ENCODE measurements at regions not wholly inside any gene's neighbourhood (a gene's known extent, or its start where the extent isn't known, plus 50 kb on each side); places are given as distances from the start of the nearest gene placed in this dataset.
"Not testable (repeated sequence)": the region's sequence is repeated elsewhere in the genome, so short reads cannot be mapped to it uniquely, and the experiment has no call there.

GRCh38 chr21:20030390-20030789 lies 967.8 kb upstream of the NCAM2 start:
- H3K27ac Mint-ChIP-seq (ENCODE audit: low read depth, unreplicated experiment): no peak overlapping the region
- no peaks in the 10 kb centered on the region for H3K27me3 Mint-ChIP-seq (ENCODE audit: insufficient read depth, unreplicated experiment)
- ChIA-PET CTCF (interaction anchor here (1.3 to 2.9 kb wide), 2 partner anchors 10 to 709 kb away, joined by 3 to 15 read pairs; no protein-coding TSS in a partner anchor), POLR2A (interaction anchor here (1.0 kb wide), 1 partner anchor 10 kb away, joined by 3 read pairs; no protein-coding TSS in a partner anchor)
- peaks cover 5% of the 10 kb centered on the region for H3K4me1 Mint-ChIP-seq (ENCODE audit: insufficient read depth, unreplicated experiment)
- H3K36me3 Mint-ChIP-seq (ENCODE audit: insufficient read depth, unreplicated experiment): no peaks in the 10 kb centered on the region
- intact Hi-C loops (cut with micrococcal nuclease): no loop called here
- BruUV-seq (replicated peaks): no TSS peak
- peaks cover 8% of the 10 kb centered on the region for H3K9me3 Mint-ChIP-seq (ENCODE audit: unreplicated experiment)
- no peak overlapping the region for H3K4me3 Mint-ChIP-seq (ENCODE audit: unreplicated experiment)
- TF ChIP-seq CTCF (IDR thresholded peaks at IDR 0.05; ENCODE audit: unreplicated experiment): no peak
- no peak for DNase-seq (ENCODE audit: unreplicated experiment)

GRCh38 chr21:20031807-20032206 lies 966.4 kb upstream of the NCAM2 start:
- ChIA-PET POLR2A (no interaction called here), CTCF (interaction anchor here (0.5 to 2.9 kb wide), 3 partner anchors 9 to 710 kb away, joined by 3 to 15 read pairs (median 3); no protein-coding TSS in a partner anchor)
- Mint-ChIP-seq H3K27ac (ENCODE audit: low read depth, unreplicated experiment) (no peak overlapping the region), H3K4me1 (ENCODE audit: insufficient read depth, unreplicated experiment) (no peaks in the 10 kb centered on the region), H3K27me3 (ENCODE audit: insufficient read depth, unreplicated experiment) (no peaks in the 10 kb centered on the region), H3K36me3 (ENCODE audit: insufficient read depth, unreplicated experiment) (no peaks in the 10 kb centered on the region), H3K9me3 (ENCODE audit: unreplicated experiment) (peaks cover 10% of the 10 kb centered on the region), H3K4me3 (ENCODE audit: unreplicated experiment) (no peak overlapping the region)
- no peak for DNase-seq (ENCODE audit: unreplicated experiment)
- TF ChIP-seq CTCF (IDR thresholded peaks at IDR 0.05; ENCODE audit: unreplicated experiment): no peak
- intact Hi-C loops (cut with micrococcal nuclease): no loop called here
- BruUV-seq (replicated peaks): no TSS peak

- Mint-ChIP-seq H3K4me1 (ENCODE audit: insufficient read depth, unreplicated experiment) (no peaks in the 10 kb centered on the region), H3K4me3 (ENCODE audit: unreplicated experiment) (no peak overlapping the region), H3K27ac (ENCODE audit: low read depth, unreplicated experiment) (no peak overlapping the region), H3K27me3 (ENCODE audit: insufficient read depth, unreplicated experiment) (no peaks in the 10 kb centered on the region), H3K9me3 (ENCODE audit: unreplicated experiment) (peaks cover 22% of the 10 kb centered on the region), H3K36me3 (ENCODE audit: insufficient read depth, unreplicated experiment) (peaks cover 7% of the 10 kb centered on the region)
- peak; percentile 40 for TF ChIP-seq CTCF (IDR thresholded peaks at IDR 0.05; ENCODE audit: unreplicated experiment)
- no TSS peak for BruUV-seq (replicated peaks)
- intact Hi-C loops (cut with micrococcal nuclease): no loop called here
- POLR2A ChIA-PET: interaction anchor here (0.8 to 1.2 kb wide), 2 partner anchors 10 to 66 kb away, joined by 3 read pairs; no protein-coding TSS in a partner anchor
- DNase-seq (ENCODE audit: unreplicated experiment): peak; percentile 21
- CTCF ChIA-PET: interaction anchor here (0.7 to 2.4 kb wide), 12 partner anchors 10 to 719 kb away, joined by 3 to 15 read pairs (median 4); no protein-coding TSS in a partner anchor
Measured at GRCh38 chr21:20040768-20041167, 957.4 kb upstream of the NCAM2 start.

- Mint-ChIP-seq H3K9me3 (ENCODE audit: unreplicated experiment) (peaks cover 8% of the 10 kb centered on the region), H3K27me3 (ENCODE audit: insufficient read depth, unreplicated experiment) (no peaks in the 10 kb centered on the region)
- TF ChIP-seq CTCF (IDR thresholded peaks at IDR 0.05; ENCODE audit: unreplicated experiment): no peak
Measured at GRCh38 chr21:20045197-20045596, 953.0 kb upstream of the NCAM2 start.

GRCh38 chr21:20048130-20048837 lies 949.9 kb upstream of the NCAM2 start:
- H3K27me3 Mint-ChIP-seq (ENCODE audit: insufficient read depth, unreplicated experiment); H3K36me3 Mint-ChIP-seq (ENCODE audit: insufficient read depth, unreplicated experiment); H3K4me1 Mint-ChIP-seq (ENCODE audit: insufficient read depth, unreplicated experiment); BruUV-seq (replicated peaks); DNase-seq (ENCODE audit: unreplicated experiment); H3K9me3 Mint-ChIP-seq (ENCODE audit: unreplicated experiment); H3K27ac Mint-ChIP-seq (ENCODE audit: low read depth, unreplicated experiment); intact Hi-C loops (cut with micrococcal nuclease); H3K4me3 Mint-ChIP-seq (ENCODE audit: unreplicated experiment): not testable (repeated sequence)
- ChIA-PET POLR2A (interaction anchor here (0.5 kb wide), 1 partner anchor 421 kb away, joined by 3 read pairs; no protein-coding TSS in a partner anchor), CTCF (interaction anchor here (0.7 kb wide), 1 partner anchor 165 kb away, joined by 3 read pairs; no protein-coding TSS in a partner anchor)

More at GRCh38 chr21:20045197-20045596, 953.0 kb upstream of the NCAM2 start:
- DNase-seq (ENCODE audit: unreplicated experiment): no peak
- POLR2A ChIA-PET: no interaction called here
- BruUV-seq (replicated peaks): no TSS peak
- peaks cover 2% of the 10 kb centered on the region for H3K36me3 Mint-ChIP-seq (ENCODE audit: insufficient read depth, unreplicated experiment)
- H3K4me1 Mint-ChIP-seq (ENCODE audit: insufficient read depth, unreplicated experiment): no peaks in the 10 kb centered on the region
- no peak overlapping the region for H3K27ac Mint-ChIP-seq (ENCODE audit: low read depth, unreplicated experiment)
- CTCF ChIA-PET: no interaction called here
- no peak overlapping the region for H3K4me3 Mint-ChIP-seq (ENCODE audit: unreplicated experiment)
- intact Hi-C loops (cut with micrococcal nuclease): no loop called here
